ENCODE measurements at regions not wholly inside any gene's neighbourhood (a gene's known extent, or its start where the extent isn't known, plus 50 kb on each side); places are given as distances from the start of the nearest gene placed in this dataset.

DNA sequence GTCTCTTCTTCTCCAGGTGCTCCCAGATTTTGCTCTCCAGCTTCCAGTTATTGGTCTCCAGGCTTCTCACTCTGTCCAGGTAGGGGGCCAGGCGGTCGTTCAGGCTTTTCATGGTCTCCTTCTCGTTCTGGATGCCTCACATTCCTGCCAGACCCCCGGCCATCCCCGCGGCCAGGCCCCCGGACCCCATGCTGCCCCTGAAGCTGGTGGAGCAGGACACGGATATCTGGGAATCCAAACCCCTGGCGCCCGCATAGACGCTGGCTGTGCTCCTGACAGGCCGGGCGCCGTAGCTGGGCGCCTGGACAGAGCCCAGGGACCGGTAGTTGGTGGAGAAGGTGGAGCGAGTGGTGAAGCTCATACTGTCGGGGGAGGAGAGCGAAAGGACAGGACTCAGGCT, 534.4 kb upstream of the TLE4 start:
- TF ChIP-seq, protein P1, sequence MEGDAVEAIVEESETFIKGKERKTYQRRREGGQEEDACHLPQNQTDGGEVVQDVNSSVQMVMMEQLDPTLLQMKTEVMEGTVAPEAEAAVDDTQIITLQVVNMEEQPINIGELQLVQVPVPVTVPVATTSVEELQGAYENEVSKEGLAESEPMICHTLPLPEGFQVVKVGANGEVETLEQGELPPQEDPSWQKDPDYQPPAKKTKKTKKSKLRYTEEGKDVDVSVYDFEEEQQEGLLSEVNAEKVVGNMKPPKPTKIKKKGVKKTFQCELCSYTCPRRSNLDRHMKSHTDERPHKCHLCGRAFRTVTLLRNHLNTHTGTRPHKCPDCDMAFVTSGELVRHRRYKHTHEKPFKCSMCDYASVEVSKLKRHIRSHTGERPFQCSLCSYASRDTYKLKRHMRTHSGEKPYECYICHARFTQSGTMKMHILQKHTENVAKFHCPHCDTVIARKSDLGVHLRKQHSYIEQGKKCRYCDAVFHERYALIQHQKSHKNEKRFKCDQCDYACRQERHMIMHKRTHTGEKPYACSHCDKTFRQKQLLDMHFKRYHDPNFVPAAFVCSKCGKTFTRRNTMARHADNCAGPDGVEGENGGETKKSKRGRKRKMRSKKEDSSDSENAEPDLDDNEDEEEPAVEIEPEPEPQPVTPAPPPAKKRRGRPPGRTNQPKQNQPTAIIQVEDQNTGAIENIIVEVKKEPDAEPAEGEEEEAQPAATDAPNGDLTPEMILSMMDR (conservative IDR thresholded peaks at IDR 0.05): no peak
- TF ChIP-seq ZFX (IDR thresholded peaks at IDR 0.05): no peak
